GM23248 (cell line): ENCODE measurements at regions not wholly inside any gene's neighbourhood (a gene's known extent, or its start where the extent isn't known, plus 50 kb on each side); places are given as distances from the start of the nearest gene placed in this dataset.

Source experiments
- EZH2 ChIP-seq: fragments of 200-600 bp; sonication (generic); IDR thresholded peaks from 2 replicates; pipeline ENCODE4 v1.6.1; 2018; ENCODE audit warnings: antibody characterized with exemption, mild to moderate bottlenecking; ENCODE audit not compliant: insufficient read depth, poor library complexity, severe bottlenecking
- EZH2phosphoT487 ChIP-seq: fragments of 200-600 bp; sonication (generic); IDR thresholded peaks from 2 replicates; pipeline ENCODE4 v1.6.1; 2018; ENCODE audit warnings: antibody characterized with exemption, moderate library complexity, mild to moderate bottlenecking, low read depth; ENCODE audit not compliant: insufficient read depth

GRCh38 chr3:187919048-187919447 lies 173.8 kb upstream of the BCL6 start:
- TF ChIP-seq EZH2 (no peak), EZH2phosphoT487 (no peak)
